ENCODE measurements at regions not wholly inside any gene's neighbourhood (a gene's known extent, or its start where the extent isn't known, plus 50 kb on each side); places are given as distances from the start of the nearest gene placed in this dataset.
"Not testable (repeated sequence)": the region's sequence is repeated elsewhere in the genome, so short reads cannot be mapped to it uniquely, and the experiment has no call there.

DNA sequence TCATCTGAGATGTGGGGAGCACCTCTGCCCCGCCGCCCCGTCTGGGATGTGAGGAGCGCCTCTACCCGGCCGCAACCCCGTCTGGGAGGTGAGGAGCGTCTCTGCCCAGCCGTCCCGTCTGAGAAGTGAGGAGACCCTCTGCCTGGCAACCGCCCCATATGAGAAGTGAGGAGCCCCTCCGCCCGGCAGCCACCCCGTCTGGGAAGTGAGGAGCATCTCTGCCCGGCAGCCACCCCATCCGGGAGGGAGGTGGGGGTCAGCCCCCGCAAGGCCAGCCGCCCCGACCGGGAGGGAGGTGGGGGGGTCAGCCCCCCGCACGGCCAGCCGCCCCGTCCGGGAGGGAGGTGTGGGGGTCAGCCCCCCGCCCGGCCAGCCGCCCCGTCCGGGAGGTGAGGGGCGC, 89.9 kb downstream of the PHLDA1 start:
- TF ChIP-seq, protein P1, sequence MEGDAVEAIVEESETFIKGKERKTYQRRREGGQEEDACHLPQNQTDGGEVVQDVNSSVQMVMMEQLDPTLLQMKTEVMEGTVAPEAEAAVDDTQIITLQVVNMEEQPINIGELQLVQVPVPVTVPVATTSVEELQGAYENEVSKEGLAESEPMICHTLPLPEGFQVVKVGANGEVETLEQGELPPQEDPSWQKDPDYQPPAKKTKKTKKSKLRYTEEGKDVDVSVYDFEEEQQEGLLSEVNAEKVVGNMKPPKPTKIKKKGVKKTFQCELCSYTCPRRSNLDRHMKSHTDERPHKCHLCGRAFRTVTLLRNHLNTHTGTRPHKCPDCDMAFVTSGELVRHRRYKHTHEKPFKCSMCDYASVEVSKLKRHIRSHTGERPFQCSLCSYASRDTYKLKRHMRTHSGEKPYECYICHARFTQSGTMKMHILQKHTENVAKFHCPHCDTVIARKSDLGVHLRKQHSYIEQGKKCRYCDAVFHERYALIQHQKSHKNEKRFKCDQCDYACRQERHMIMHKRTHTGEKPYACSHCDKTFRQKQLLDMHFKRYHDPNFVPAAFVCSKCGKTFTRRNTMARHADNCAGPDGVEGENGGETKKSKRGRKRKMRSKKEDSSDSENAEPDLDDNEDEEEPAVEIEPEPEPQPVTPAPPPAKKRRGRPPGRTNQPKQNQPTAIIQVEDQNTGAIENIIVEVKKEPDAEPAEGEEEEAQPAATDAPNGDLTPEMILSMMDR (IDR thresholded peaks at IDR 0.05) = not testable (repeated sequence)
- not testable (repeated sequence) for TF ChIP-seq SREBF2 (IDR thresholded peaks at IDR 0.05)
- TF ChIP-seq, protein P2, sequence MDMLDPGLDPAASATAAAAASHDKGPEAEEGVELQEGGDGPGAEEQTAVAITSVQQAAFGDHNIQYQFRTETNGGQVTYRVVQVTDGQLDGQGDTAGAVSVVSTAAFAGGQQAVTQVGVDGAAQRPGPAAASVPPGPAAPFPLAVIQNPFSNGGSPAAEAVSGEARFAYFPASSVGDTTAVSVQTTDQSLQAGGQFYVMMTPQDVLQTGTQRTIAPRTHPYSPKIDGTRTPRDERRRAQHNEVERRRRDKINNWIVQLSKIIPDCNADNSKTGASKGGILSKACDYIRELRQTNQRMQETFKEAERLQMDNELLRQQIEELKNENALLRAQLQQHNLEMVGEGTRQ (IDR thresholded peaks at IDR 0.05) = not testable (repeated sequence)
